Colonic mucosa (tissue), 4 donors: ENCODE measurements at regions not wholly inside any gene's neighbourhood (a gene's known extent, or its start where the extent isn't known, plus 50 kb on each side); places are given as distances from the start of the nearest gene placed in this dataset.

Experiments
- DNase-seq: peaks from one replicate; pipeline ENCODE4 v3.0.0-alpha.2; 2020
- H3K27ac ChIP-seq: fragments of 200-600 bp; one replicate; pipeline ENCODE4 v1.8.0; 2021
- H3K27me3 ChIP-seq: fragments of 200-600 bp; one replicate; pipeline ENCODE4 v1.8.0; 2021
- H3K36me3 ChIP-seq: fragments of 200-600 bp; one replicate; pipeline ENCODE4 v1.8.0; 2021
- H3K4me1 ChIP-seq: fragments of 200-600 bp; one replicate; pipeline ENCODE4 v1.8.0; 2021; ENCODE audit warnings: mild to moderate bottlenecking
- H3K4me3 ChIP-seq: fragments of 200-600 bp; one replicate; pipeline ENCODE4 v1.8.0; 2021
- H3K9ac ChIP-seq, 2 donors: one replicate each; pipeline ENCODE4 v1.7.0; 2013; ENCODE audit warnings: control low read depth in 2 of 2, low read depth in 2 of 2, low read length in 2 of 2
- H3K9me3 ChIP-seq: fragments of 200-600 bp; one replicate; pipeline ENCODE4 v1.8.0; 2021
- intact Hi-C: fragments of 100-400 bp; cut with DNase I; formaldehyde crosslinking; loops from one replicate; pipeline ENCODE4 v1.14.1; 2022
- TF ChIP-seq, protein P1 (sequence below): fragments of 200-600 bp; IDR thresholded peaks from one replicate; pipeline ENCODE4 v1.8.0; 2022; ENCODE audit warnings: antibody characterized with exemption, mild to moderate bottlenecking
- donor health status: healthy.
- donor health status: DM: no; HTN: no; CAD: no.
- donor health status: DM: no; HTN: no; CAD: no.

- no peak overlapping the region for H3K9ac ChIP-seq
- TF ChIP-seq, protein P1, sequence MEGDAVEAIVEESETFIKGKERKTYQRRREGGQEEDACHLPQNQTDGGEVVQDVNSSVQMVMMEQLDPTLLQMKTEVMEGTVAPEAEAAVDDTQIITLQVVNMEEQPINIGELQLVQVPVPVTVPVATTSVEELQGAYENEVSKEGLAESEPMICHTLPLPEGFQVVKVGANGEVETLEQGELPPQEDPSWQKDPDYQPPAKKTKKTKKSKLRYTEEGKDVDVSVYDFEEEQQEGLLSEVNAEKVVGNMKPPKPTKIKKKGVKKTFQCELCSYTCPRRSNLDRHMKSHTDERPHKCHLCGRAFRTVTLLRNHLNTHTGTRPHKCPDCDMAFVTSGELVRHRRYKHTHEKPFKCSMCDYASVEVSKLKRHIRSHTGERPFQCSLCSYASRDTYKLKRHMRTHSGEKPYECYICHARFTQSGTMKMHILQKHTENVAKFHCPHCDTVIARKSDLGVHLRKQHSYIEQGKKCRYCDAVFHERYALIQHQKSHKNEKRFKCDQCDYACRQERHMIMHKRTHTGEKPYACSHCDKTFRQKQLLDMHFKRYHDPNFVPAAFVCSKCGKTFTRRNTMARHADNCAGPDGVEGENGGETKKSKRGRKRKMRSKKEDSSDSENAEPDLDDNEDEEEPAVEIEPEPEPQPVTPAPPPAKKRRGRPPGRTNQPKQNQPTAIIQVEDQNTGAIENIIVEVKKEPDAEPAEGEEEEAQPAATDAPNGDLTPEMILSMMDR: no peak
- no peak overlapping the region for H3K4me3 ChIP-seq
- no peaks in the 10 kb centered on the region for H3K27me3 ChIP-seq
- no peaks in the 10 kb centered on the region for H3K4me1 ChIP-seq
- intact Hi-C loops: no loop called here
- H3K36me3 ChIP-seq: no peaks in the 10 kb centered on the region
- DNase-seq: no peak
- H3K27ac ChIP-seq: no peak overlapping the region
- H3K9me3 ChIP-seq: no peaks in the 10 kb centered on the region
Measured at GRCh38 chr7:33775790-33776189, 129.5 kb upstream of the BMPER start.

DNA sequence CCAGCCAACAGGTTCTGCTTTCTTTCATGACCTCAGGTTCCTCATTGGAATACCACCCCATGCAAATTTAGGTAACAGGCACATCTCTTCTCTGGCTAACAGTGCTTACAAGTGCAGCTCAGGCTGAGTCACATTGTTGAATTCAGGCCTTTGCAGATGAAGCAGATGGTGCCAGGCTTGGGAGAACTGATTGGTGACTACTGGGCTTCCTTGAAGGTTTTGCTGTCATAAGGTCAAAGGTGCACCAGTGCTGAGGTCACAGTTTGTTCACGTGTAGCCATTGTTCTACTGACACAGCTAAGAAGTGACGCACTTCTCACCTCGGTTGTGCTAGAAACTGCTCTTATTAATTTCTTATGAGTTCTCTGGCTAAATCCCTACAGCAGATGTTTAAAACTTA lies 128.6 kb upstream of the BMPER start:
- DNase-seq: no peak
- Histone ChIP-seq H3K9me3 (no peaks in the 10 kb centered on the region), H3K36me3 (no peaks in the 10 kb centered on the region), H3K4me3 (no peak overlapping the region), H3K4me1 (no peaks in the 10 kb centered on the region), H3K27me3 (no peaks in the 10 kb centered on the region), H3K9ac (no peak overlapping the region), H3K27ac (no peak overlapping the region)
- TF ChIP-seq, protein P1: no peak
- intact Hi-C loops: no loop called here

- Histone ChIP-seq H3K9ac (no peak overlapping the region), H3K27ac (no peak overlapping the region), H3K36me3 (no peaks in the 10 kb centered on the region), H3K9me3 (no peaks in the 10 kb centered on the region), H3K4me1 (no peaks in the 10 kb centered on the region), H3K27me3 (no peaks in the 10 kb centered on the region), H3K4me3 (no peak overlapping the region)
- TF ChIP-seq, protein P1: no peak
- intact Hi-C loops: no loop called here
- DNase-seq: no peak
Measured at GRCh38 chr7:33778195-33778594, 127.1 kb upstream of the BMPER start.

DNA sequence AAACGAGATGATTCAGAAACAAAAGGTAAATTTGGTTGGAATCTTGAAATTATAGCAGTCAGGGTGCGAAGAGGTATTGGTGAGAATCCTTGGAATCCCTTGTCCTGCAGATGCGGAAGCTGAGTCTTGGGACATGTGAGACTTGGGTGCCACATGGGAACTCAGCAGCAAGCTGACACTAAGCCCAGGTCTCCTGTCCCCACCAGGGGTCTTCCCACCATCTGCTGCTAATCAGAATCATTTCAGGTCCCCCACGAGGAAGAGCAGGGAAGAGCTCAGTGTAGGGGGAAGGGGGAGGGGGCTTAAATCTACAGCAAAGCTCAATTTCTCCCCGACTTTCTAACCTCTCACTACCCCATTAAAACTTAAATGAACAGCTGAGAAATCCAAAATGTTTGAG lies 126.1 kb upstream of the BMPER start:
- intact Hi-C loops: no loop called here
- no peak overlapping the region for H3K9ac ChIP-seq
- no peaks in the 10 kb centered on the region for H3K36me3 ChIP-seq
- DNase-seq: no peak
- no peak overlapping the region for H3K27ac ChIP-seq
- H3K4me3 ChIP-seq: no peak overlapping the region
- H3K9me3 ChIP-seq: no peaks in the 10 kb centered on the region
- no peaks in the 10 kb centered on the region for H3K27me3 ChIP-seq
- H3K4me1 ChIP-seq: no peaks in the 10 kb centered on the region
- TF ChIP-seq, protein P1: no peak

DNA sequence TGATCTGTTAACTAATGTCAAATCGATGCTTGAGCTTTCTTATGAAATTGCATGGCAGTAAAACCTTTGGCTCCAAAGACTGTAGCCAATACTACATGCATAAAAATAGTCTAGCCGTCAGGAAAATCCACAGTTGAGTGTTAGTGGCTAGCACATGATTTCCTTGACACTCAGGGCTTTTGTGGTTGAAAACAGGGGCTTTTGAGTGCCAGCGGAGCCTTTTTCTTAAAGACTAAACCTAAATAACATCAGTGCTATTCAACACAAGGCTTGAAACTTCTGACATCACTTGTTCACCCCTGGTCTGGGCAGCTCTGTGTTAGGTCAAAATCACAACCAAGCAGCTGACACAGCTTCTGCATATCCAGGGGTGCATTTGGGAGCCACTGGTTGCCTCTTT lies 124.2 kb upstream of the BMPER start:
- no peaks in the 10 kb centered on the region for H3K36me3 ChIP-seq
- H3K27me3 ChIP-seq: no peaks in the 10 kb centered on the region
- DNase-seq: no peak
- H3K4me3 ChIP-seq: no peak overlapping the region
- H3K9me3 ChIP-seq: no peaks in the 10 kb centered on the region
- no peak overlapping the region for H3K27ac ChIP-seq
- TF ChIP-seq, protein P1: no peak
- no peaks in the 10 kb centered on the region for H3K4me1 ChIP-seq
- intact Hi-C loops: no loop called here
- H3K9ac ChIP-seq: no peak overlapping the region

DNA sequence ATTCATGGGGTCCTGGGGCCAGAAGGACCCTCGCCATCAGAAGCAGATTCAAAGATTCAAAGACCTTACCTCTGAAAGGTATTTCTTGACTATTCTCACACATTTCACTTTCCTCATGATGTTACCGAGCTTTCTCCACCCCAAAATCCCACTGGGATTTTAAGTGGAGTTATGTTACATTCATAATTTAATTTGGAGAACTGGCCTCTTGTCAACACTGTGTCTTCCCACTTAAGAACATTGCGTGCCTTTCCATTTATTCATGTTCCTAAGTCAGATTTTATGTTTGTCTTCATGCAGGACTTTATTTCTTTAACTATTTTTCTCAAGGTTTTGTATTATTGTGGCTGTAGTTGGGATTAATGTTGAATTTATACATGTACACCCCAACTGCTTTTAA lies 123.5 kb upstream of the BMPER start:
- Histone ChIP-seq H3K36me3 (no peaks in the 10 kb centered on the region), H3K9ac (no peak overlapping the region), H3K27ac (no peak overlapping the region), H3K4me1 (no peaks in the 10 kb centered on the region), H3K9me3 (no peaks in the 10 kb centered on the region), H3K4me3 (no peak overlapping the region), H3K27me3 (no peaks in the 10 kb centered on the region)
- no peak for DNase-seq
- TF ChIP-seq, protein P1: no peak
- intact Hi-C loops: no loop called here
